HG03135 (cell line): ENCODE measurements at regions not wholly inside any gene's neighbourhood (a gene's known extent, or its start where the extent isn't known, plus 50 kb on each side); places are given as distances from the start of the nearest gene placed in this dataset.
"Not testable (repeated sequence)": the region's sequence is repeated elsewhere in the genome, so short reads cannot be mapped to it uniquely, and the experiment has no call there.

Experiments
- ATAC-seq: cut with Tn5 transposase; IDR thresholded peaks from one replicate; pipeline ENCODE4 v1.9.1; 2021; ENCODE audit warnings: mild to moderate bottlenecking, moderate library complexity; ENCODE audit not compliant: unreplicated experiment

GRCh38 chr5:102554082-102554481 is 55.3 kb upstream of the SLCO6A1 start:
- no peak for ATAC-seq

DNA sequence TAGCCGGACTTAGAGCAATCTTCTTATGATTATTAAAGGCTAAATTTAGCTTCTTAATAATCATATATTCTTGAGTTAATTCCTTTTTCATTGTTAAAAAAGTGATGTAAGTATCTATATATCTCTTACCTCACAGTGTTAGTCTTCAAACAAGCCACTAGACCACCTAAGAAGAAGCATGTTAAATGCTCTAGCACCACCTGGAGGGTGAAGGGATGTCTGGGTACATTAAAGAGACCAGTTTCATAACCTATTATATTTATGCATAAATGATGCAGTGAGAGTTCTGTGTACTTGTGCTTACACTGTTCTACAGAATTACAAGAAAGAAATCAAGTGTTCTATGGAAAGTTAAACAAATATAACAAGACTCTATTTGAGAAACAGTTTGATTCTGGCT is 55.9 kb upstream of the SLCO6A1 start:
- no peak for ATAC-seq

- no peak for ATAC-seq
Measured at GRCh38 chr5:102561894-102562760, 63.3 kb upstream of the SLCO6A1 start.

GRCh38 chr5:102570747-102571146 is 71.9 kb upstream of the SLCO6A1 start:
- no peak for ATAC-seq

- ATAC-seq, result no peak
Measured at GRCh38 chr5:102578362-102578761, 79.6 kb upstream of the SLCO6A1 start.

DNA sequence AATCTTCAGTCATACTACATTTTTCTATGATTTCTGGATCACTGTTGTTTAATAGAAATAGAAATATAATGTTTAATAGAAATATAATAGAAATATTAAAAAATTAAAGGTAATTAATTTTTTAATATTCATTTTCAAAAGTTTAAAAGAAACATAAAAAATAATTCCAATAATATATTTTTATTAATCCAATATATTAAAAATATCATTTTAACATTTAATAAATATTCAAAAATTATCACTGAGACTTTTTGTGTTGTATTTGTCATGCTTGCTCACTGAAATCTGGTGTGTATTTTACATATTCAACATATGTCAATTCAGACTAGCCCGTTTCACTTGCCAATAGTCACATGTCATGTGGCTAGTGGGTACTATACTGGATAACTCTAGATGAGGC is 80.6 kb upstream of the SLCO6A1 start:
- no peak for ATAC-seq

DNA sequence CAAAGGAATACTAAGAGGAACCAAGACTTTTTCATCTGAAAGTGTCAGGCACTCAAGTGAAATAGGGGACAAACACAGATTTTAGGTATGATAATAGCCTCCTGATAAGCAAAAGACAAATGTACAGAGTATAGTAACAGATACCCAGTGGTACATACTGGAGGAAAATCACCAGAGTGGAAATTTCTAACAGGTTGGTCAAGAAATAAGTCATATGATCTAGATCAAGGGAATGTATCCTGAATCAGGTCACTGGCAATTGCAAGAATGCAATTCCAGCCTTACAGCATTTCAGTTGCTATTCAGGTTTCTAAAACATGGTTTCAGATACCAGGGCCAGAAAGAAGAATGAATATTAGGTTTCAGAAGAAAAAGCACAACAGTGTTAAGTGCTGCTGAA is 82.2 kb upstream of the SLCO6A1 start:
- no peak for ATAC-seq

GRCh38 chr5:102582696-102583095 is 83.9 kb upstream of the SLCO6A1 start:
- ATAC-seq, result no peak

DNA sequence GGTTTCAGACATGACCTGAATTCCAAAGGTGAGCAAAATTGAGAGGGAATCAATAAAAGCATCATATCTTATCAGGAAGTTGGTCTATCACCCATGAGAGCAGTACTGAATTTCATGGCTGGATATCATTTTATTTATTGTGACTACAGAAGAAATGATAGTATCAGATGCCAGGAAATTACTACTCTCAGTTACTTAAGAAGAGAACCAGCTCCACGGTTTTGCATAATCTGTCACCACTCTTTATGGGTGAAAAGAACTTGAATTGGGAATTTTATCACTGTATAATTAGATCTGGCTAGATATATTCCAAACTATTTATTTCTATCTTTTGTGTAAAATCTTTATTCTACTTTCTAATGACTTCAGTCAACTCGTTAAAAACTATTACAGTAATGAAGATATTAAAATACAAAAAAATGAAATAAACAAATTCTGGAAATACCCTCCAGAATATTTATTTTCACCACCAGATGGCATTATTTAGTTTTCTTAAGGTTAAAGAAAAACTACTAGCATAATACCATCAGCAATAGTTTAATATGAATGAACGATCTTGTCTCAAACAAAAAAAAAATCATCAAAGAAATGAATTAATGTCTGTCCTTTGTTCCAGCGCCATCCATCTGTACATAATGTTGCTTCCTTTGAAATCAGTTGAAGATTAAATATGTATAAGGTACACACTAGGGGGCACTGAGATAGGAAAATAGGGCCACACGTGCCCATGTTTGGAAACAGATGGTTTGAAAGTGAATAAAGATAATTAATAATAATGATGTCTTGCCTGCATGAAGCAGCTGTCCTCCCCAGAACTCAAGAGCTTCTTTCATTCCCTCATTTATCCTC is 84.7 kb upstream of the SLCO6A1 start:
- no peak for ATAC-seq

- no peak for ATAC-seq
Measured at GRCh38 chr5:102589661-102590060, 90.9 kb upstream of the SLCO6A1 start.

DNA sequence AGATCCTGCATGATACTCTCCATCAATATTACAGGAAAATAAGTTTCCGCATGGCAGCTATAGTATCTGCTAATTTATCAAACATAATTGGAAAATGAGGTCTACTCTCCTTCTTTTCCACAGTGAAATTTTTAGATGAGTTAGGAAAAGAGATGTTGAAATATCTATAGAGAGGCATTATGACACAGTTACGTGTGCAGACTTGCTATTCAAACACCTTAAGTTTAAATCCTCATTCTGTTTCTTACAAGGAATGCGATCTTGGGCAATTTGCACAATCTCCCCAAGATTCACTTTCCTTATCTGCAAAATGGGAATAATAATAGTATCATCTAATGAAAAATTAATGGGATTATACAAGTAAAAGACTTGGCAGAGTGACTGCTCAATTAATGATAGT is 91.7 kb upstream of the SLCO6A1 start:
- no peak for ATAC-seq

DNA sequence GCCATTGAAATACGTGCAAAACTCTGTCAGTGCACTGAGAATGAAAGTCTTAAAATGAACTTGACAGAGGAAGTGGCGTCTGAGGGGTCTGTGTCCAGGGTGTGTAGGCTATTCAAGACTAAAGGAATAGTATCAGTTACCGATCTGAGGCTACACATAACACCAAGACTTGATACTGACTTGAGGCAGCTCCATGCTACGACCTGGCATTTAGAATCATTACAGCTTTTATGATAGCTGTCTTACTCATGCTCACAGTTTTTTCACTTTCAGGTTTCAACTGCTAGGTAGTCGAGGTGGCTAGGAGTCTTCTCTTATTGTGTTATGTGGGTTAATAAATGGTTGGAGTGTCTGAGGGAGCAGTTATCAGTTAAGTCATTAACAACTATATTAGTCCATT is 92.8 kb upstream of the SLCO6A1 start:
- ATAC-seq, result peak; percentile 89

- not testable (repeated sequence) for ATAC-seq
Measured at GRCh38 chr5:102592586-102592985, 93.8 kb upstream of the SLCO6A1 start.

GRCh38 chr5:102594192-102594591 is 95.4 kb upstream of the SLCO6A1 start:
- ATAC-seq, result no peak

DNA sequence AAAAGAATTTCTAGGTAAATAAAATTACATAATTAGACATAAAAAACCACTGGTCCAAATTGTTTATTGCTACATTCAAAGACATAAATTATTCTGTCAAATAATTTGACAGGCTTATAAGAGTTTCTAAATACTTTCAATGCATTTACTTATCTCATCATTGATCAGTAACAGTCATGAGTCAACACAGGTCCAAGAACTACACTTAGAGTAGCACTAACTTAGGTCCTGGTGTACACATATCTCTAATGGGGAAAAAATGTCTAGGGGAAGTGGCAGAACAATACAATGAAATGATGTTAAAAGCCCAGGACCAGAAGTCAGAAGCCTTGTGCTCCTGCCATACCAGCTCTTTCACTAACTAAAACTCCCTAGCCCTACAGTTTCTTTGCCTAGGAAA is 96.5 kb upstream of the SLCO6A1 start:
- no peak for ATAC-seq

GRCh38 chr5:102596113-102596512 is 97.3 kb upstream of the SLCO6A1 start:
- peak; percentile 63 for ATAC-seq

DNA sequence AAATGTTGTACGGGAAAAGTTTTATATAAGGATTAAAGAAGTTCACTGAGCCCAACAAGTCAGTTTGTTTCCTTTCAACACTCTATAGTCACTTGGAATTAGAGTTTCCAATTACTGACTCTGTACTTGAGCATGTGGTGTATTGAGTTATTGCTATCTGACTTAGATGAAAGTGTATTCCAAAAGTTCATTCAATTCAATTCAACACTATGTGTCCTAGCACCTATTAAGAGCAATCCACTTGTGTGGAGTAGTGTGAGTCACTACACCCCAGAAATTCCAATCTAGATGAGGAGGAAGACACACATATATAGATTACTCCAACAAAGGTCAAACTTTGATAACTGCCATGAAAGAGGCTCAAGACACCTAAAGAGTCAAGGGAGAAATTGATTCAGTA is 98.2 kb upstream of the SLCO6A1 start:
- ATAC-seq, result no peak

GRCh38 chr5:102599289-102599688 is 100.5 kb upstream of the SLCO6A1 start:
- no peak for ATAC-seq

DNA sequence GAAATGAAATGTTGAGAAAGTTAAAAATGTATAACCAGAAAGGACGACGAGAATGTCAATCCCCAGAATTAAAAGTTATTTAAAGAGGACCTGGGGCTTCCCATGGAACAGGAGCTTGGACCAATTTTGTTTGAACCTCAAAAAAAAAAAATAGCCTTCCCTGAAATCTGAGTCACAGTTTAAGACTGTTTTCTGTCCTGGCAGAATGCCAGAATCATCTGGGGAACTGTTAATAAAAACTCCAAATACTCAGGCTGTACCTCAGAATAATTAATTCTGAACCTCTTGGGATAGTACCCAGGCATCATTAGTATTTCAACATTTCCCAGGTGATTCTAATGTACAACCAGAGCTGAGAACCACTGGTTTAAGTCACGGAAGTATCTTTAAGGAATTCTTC is 102.2 kb upstream of the SLCO6A1 start:
- ATAC-seq, result no peak

DNA sequence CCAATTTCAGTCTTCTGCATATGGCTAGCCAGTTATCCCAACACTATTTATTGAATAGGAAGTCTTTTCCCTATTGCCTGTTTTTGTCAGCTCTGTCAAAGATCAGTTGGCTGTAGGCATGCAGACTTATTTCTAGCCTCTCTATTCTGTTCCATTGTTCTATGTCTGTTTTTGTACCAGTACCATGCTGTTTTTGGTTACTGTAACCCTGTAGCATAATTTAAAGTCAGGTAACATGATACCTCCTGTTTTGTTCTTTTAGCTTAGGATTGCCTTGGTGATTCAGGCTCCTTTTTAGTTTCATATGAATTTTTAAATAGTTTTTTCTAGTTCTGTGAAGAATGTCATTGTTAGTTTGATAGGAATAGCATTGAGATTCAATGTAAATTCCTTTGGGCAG is 104.9 kb upstream of the SLCO6A1 start:
- no peak for ATAC-seq

DNA sequence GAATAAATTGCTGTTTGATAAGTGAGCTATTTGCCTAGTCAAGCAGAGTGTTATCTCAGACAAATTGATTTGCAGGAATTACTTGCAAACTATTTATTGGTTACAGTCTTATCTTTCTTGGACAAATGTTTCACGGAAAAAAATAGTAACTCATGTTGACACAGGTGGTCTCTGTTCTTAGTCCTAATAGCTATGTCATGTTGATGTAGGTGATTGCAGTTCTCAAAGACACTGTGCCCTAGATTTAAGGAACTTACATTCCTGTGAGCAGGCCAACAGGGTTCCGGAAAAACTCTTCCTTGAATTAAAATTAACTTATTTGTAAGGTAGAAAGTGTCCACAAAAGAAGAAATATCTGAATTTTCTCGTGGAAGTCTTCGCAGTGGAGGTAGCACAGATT is 109.6 kb upstream of the SLCO6A1 start:
- ATAC-seq, result no peak

DNA sequence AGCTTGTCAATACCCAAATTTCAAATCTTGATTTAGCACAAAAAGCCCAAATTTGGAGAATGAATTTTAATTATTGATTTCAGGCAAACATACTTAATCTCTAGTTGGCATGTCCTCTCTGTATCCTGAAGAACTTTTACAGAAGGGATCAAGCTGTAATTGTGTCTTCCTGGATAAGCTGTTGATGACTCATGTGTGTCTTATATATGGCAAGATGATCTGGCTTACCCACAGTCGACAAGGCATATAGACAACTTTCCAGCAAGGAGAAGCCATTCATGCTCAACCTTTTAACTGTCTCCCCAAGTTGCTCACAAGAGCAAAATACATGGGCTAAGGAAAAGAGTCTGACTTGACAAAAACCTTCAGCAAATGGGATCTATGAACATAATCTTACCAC is 112.5 kb upstream of the SLCO6A1 start:
- no peak for ATAC-seq
